NB4 (cell line): ENCODE measurements at regions not wholly inside any gene's neighbourhood (a gene's known extent, or its start where the extent isn't known, plus 50 kb on each side); places are given as distances from the start of the nearest gene placed in this dataset.

Source experiments
- DNase-seq: peaks from one replicate; pipeline ENCODE4 v3.0.0; 2010; ENCODE audit warnings: low read depth
- H3K4me3 ChIP-seq: one replicate; pipeline ENCODE4 v1.5.1; 2011; ENCODE audit warnings: mild to moderate bottlenecking, low read depth, low read length, moderate library complexity
- MYC ChIP-seq: IDR thresholded peaks from 2 replicates; pipeline ENCODE4 v1.6.1; 2011; ENCODE audit warnings: low read depth, low read length
- POLR2A ChIP-seq: IDR thresholded peaks from 2 replicates; pipeline ENCODE4 v1.6.1; 2011; ENCODE audit warnings: mild to moderate bottlenecking; ENCODE audit not compliant: insufficient read length; ENCODE audit errors: extremely low read depth
- TF ChIP-seq, protein P1 (sequence below): IDR thresholded peaks from one replicate; pipeline ENCODE4 v1.5.1; 2012; ENCODE audit warnings: low read depth, low read length
- TF ChIP-seq, protein P2 (sequence below): IDR thresholded peaks from 2 replicates; pipeline ENCODE4 v1.6.1; 2011; ENCODE audit warnings: low read depth, low read length

DNA sequence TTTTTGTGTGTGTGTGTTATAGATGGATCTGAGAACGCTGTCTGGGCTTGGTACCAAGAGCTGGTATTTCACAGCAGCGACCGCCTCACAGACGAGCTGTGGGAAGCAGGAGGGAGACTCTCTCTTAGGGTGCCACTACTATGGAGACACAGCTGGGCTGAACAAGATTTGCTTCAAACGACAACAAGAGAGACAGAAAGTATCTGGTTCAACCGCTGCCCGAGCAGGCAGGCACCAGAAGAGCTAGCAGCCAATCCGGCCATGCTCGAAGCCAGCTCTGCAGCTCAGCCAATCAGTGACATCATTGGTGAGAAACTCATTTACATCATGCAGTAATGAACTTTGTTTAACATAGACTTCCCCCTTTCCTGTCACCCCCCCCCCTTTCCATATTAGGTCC lies 341.3 kb downstream of the USP25 start:
- DNase-seq, result no peak
- no peak overlapping the region for H3K4me3 ChIP-seq
- TF ChIP-seq MYC, result no peak

DNA sequence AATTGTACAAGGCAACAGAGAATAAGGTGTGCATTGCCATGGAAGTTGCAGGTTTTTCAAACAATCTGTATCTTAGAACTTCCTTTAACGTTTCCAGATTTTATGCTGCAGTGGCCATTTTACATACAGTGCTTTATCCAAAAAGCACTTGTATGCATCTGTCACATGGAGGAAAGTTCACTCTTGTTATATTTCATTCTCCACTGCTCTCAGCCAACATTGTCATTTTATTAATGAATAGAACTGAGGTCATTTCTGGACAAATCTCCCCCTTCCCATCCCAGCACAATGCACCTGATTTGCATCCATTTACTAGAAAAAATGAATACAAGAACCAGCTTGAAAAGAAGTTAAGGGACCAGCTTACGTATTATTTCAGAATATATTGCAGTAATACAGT lies 342.0 kb downstream of the USP25 start:
- no peak overlapping the region for H3K4me3 ChIP-seq
- no peak for DNase-seq
- TF ChIP-seq MYC (no peak), POLR2A (no peak)
- TF ChIP-seq, protein P1, sequence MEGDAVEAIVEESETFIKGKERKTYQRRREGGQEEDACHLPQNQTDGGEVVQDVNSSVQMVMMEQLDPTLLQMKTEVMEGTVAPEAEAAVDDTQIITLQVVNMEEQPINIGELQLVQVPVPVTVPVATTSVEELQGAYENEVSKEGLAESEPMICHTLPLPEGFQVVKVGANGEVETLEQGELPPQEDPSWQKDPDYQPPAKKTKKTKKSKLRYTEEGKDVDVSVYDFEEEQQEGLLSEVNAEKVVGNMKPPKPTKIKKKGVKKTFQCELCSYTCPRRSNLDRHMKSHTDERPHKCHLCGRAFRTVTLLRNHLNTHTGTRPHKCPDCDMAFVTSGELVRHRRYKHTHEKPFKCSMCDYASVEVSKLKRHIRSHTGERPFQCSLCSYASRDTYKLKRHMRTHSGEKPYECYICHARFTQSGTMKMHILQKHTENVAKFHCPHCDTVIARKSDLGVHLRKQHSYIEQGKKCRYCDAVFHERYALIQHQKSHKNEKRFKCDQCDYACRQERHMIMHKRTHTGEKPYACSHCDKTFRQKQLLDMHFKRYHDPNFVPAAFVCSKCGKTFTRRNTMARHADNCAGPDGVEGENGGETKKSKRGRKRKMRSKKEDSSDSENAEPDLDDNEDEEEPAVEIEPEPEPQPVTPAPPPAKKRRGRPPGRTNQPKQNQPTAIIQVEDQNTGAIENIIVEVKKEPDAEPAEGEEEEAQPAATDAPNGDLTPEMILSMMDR, result no peak
- TF ChIP-seq, protein P2, sequence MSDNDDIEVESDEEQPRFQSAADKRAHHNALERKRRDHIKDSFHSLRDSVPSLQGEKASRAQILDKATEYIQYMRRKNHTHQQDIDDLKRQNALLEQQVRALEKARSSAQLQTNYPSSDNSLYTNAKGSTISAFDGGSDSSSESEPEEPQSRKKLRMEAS, result no peak

DNA sequence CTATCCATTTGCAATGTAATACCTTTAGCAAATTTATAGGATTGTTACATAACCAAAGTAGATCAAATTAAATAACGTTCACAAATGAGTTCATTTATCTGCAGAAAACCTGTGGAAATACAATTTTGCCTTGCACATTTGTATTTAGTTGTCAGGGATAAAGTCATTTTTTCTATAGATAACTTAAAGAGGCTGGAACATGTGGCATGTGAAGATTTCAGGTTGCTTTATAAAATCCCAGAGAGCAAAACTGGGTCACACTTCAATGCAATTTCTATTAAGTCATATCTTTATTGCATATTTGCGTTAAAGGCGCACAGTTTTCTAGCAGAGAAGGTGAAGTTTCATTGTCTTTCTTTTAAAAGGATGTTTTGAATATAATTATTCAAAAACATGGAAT lies 342.4 kb downstream of the USP25 start:
- H3K4me3 ChIP-seq, result no peak overlapping the region
- DNase-seq, result no peak

DNA sequence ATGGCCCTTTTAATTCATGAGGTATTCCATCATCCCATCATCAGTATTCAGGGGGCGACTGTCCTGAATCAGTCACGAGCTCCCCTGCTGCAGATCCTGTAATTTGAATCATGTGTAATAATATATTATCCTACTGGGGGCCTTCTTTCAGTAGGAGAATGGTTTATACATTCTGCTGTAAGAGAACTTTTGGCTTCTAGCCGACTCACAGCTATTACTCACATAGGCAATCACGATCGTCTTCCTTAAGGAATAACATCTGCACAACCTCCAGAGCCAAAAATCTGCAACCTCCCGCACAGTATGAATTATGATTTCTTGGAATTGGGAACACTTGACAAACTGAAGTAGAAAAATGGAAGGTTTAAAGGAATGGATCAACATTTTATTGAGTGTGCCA lies 343.0 kb downstream of the USP25 start:
- TF ChIP-seq, protein P1, result no peak
- TF ChIP-seq, protein P2, result no peak
- TF ChIP-seq MYC (no peak), POLR2A (no peak)
- H3K4me3 ChIP-seq, result no peak overlapping the region
- no peak for DNase-seq

More for the DNA sequence above, 342.4 kb downstream of the USP25 start:
- TF ChIP-seq, protein P2, result no peak
- TF ChIP-seq POLR2A (no peak), MYC (no peak)
- TF ChIP-seq, protein P1, result no peak

DNA sequence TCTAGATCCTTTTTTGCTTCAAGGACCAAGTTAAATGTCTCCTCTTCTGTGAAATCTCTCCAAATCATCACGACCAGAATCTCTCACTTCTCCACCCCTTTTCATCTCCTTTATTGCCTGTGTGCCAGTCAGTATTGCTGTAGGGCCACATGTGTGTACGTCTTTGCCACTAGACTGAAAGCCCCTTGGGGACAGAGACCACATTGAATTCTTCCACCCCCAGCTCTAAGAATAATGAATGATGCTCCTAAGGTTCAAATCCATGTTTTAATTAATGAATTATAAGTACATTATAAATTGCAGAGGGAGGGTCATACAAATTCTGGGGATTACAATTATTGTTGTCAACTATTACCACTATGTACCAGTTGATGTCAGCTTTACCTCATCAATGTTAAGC lies 343.8 kb downstream of the USP25 start:
- H3K4me3 ChIP-seq, result no peak overlapping the region
- DNase-seq, result no peak
- TF ChIP-seq MYC, result no peak
- no peak for TF ChIP-seq POLR2A
- TF ChIP-seq, protein P1, result no peak
- TF ChIP-seq, protein P2, result no peak

DNA sequence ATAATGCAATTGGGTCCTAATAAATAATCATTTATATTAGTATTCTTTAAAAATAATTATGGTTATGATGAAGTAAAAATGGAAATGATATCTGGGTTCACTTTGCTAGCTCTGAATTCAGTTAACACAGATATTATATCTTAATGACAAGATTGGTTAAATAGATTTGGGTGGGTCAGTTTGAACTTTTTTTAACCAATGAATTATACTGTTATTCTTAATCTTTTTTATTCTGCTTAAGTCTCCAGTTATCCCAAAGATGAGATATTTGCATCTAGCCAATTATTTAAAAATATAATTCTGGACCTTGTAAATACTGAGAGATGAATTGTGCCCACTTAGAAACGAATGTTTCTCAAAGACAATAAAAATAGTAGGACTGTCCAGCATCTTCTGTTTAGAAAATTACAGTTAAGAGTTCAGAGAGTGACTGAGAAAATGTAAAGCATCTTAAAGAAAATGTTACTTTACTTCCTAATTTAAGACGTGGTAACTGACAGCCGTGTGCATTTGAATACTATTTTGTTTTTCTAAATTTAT lies 345.2 kb downstream of the USP25 start:
- no peak overlapping the region for H3K4me3 ChIP-seq
- no peak for DNase-seq
- TF ChIP-seq, protein P2, result no peak
- TF ChIP-seq, protein P1, result no peak
- TF ChIP-seq POLR2A, result no peak
